SK-N-SH (cell line): ENCODE measurements at regions not wholly inside any gene's neighbourhood (a gene's known extent, or its start where the extent isn't known, plus 50 kb on each side); places are given as distances from the start of the nearest gene placed in this dataset.

Source experiments
- CTCF ChIP-seq: fragments of 200-600 bp; sonication (generic); IDR thresholded peaks from 2 replicates; pipeline ENCODE4 v1.6.1; 2017; ENCODE audit warnings: antibody characterized with exemption, mild to moderate bottlenecking, moderate library complexity
- EZH2phosphoT487 ChIP-seq: fragments of 200-600 bp; sonication (generic); IDR thresholded peaks from 2 replicates; pipeline ENCODE4 v1.6.1; 2017; ENCODE audit warnings: low read depth, mixed run types, mild to moderate bottlenecking, antibody characterized with exemption, moderate library complexity, borderline replicate concordance
- RFX5 ChIP-seq: IDR thresholded peaks from 2 replicates; pipeline ENCODE4 v1.6.1; 2012; ENCODE audit warnings: mild to moderate bottlenecking, improper control_type of control experiment, low read length

- TF ChIP-seq CTCF (no peak), RFX5 (no peak), EZH2phosphoT487 (no peak)
These were observed 194.2 kb downstream of the TXNL1 start for GRCh38 chr18:56444201-56444600.
